Right kidney (tissue), 1 donor: ENCODE measurements at regions not wholly inside any gene's neighbourhood (a gene's known extent, or its start where the extent isn't known, plus 50 kb on each side); places are given as distances from the start of the nearest gene placed in this dataset.

ENCODE experiments used
- DNase-seq: peaks from one replicate; pipeline ENCODE4 v3.0.0-alpha.2; 2016

DNA sequence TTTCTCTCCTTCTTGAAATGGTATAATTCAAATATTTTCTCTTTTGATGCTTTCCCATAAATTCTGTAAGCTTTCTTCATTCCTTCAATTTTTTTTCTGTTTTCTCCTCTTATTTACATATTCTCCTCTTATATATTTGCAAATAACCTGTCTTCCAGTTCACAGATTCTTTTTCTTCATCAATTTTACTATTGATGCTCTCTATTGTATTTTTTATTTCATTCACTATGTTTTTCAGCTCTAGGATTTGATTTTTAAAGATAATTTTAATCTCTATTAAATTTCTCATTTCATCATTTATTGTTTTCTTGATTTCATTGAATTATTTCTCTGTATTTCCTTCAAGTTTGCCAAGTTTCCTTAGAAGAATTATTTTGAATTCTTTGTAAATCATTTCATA lies 54.0 kb upstream of the PRPS1L1 start:
- DNase-seq, result no peak

- no peak for DNase-seq
Measured at GRCh38 chr7:18082169-18082568, 54.5 kb upstream of the PRPS1L1 start.

DNA sequence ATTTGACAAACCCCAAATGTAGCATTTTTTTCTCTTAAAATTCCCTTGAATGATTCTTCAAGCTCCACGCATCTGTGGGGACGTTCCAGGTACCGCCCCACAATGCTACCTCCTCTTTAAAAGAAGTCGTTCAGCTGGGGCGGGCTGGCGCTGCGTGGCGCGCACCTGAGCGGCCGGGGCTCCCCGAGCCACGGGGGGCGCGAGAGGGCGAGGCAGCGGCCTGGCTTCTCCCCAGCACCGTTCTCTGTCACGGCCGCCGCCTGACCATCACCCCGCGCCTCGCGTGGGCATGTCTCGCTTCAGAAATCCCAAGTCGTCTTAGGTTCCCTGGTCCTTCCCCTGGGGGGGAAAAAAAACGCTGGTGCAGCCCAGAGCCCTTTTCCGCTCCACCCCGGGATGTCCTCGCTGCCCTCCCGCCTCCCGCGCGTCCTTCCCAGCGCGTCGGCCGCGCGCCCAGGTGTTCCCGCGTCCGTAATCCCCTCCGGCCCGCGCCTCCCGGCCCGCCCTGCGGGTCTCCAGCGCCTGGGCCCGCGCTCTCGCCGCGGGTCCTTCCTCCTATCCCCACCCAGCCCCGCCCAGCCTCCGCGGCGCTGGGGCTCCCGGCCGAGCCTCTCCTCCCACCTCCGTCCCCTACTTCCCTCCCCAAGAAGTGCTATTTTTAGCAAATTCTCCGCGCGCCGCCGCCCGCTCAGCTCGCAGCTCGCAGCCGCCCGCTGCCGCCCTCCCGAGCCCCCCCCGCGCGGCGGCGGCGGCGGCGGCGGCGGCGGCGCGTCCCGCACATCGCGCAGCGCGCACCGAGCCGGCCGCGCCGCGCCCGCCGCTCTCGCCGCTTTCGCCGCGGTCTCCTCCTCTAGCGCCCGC lies 58.7 kb upstream of the PRPS1L1 start:
- DNase-seq, result peak; percentile 78

- peak; percentile 80 for DNase-seq
Measured at GRCh38 chr7:18087026-18087686, 59.5 kb upstream of the PRPS1L1 start.

GRCh38 chr7:18087687-18088078 lies 60.0 kb upstream of the PRPS1L1 start:
- DNase-seq, result peak; percentile 33

- no peak for DNase-seq
Measured at GRCh38 chr7:18096087-18096486, 68.4 kb upstream of the PRPS1L1 start.

- DNase-seq, result no peak
Measured at GRCh38 chr7:18102576-18102975, 74.9 kb upstream of the PRPS1L1 start.

- DNase-seq, result no peak
Measured at GRCh38 chr7:18103436-18104218, 76.0 kb upstream of the PRPS1L1 start.

DNA sequence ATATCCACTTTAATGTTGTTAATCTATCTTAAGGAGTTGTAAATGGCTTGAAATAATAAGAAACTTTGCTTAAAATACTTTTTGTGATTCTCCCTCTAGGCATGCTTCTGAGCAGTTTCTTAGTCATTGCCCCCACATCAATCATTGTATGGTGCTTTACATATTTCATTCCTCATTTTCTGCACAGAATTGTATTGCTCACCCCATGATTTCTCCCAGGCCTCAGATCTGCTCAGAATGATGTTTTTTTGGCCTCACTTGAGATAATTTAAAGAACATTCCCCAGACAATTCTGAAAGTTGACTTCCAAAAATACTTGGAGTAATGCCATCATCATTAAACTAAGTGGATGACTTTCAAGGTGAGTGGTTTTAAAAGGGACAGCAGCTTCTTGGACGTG lies 82.1 kb upstream of the PRPS1L1 start:
- DNase-seq, result no peak

DNA sequence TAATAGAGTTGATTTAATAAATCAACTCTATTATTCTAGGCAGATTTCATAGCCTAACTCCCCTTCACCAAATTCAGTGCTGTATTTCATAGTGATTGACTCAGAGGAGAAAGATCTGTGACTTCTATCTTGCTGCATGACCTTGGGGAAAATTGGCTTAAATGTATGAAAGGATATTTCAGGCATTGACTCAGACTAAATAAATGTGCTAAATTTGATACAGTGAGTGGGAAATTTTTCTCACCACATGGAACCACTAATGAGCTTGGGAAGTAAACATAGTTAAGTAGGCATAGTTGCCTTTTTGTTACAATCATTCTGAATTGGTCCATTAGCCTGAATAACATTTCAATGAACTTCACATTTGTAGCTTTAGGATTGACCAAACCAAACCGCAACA lies 89.0 kb upstream of the PRPS1L1 start:
- DNase-seq, result no peak

- DNase-seq, result no peak
Measured at GRCh38 chr7:18117482-18117881, 89.8 kb upstream of the PRPS1L1 start.

GRCh38 chr7:18119985-18120384 lies 92.3 kb upstream of the PRPS1L1 start:
- DNase-seq, result no peak

DNA sequence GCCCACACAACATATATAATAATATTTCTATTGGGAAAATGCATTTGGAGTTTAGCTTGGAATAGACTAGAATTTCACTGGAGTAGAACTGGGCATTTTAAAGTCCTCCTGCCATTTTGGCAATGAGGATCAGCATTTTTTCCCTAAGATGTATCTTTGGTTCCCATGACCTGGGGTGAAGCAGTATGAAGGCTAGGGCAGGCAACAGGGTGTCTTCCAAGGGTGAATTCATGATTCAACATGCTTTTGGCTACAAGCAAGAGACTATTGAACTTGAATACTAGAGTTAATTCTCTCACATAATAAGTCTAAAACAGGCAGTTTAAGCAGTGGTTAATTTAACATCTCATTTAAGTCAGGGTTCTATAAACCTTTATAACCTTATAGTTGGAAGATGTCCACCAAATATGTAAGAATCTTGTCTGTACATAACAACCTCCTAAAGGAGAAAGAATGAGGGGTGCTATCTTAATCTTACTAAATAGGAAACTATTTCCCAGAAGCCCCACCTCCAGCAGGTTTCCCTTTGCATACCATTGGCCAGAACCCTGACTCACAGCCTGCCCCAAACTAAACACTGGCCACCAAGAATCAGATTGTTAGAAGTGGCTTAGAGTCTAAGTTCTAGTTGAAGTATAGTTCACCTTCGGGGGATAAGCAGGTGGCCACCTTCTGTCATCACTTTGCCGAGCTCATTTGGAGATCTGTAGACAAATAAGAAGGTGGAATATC lies 96.0 kb upstream of the PRPS1L1 start:
- DNase-seq, result no peak

DNA sequence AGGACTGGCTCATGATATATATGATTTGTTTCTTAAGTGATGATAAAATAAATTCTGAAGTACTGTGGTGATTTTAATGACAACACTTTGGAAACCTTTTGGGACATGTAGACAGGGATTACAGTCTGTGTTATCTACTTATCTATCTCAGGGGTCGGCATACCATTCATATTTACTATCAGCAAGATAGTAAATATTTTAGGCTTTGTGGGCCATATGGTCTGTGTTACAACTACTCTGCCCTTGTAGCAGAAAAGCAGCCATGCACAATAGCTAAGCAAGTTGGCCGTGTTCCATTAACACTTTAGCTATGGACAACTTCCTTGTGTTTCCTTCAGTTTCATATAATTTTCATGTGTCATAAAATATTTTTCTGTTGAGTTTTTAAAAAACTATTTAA lies 97.8 kb upstream of the PRPS1L1 start:
- peak; percentile 35 for DNase-seq

DNA sequence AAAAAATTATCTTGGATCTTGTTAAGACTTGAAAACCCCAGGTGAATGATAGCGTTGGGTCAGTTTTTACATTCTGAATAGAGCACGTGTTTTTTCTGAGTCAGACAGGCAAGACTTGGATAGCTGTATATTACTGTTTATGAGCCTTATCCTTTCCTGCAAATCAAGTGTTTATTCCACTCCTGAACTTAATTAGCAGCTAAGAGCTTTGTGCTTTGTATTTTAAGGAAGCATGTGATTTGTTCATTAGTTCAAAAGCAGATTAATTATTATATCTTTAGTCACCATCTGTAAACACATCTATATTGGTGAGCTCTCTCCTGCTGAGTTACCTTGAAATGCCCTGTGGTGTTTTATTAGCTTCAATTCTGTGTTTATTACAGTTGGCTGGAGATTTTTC lies 98.6 kb upstream of the PRPS1L1 start:
- DNase-seq, result no peak

- DNase-seq, result no peak
Measured at GRCh38 chr7:18128846-18129245, 101.2 kb upstream of the PRPS1L1 start.

DNA sequence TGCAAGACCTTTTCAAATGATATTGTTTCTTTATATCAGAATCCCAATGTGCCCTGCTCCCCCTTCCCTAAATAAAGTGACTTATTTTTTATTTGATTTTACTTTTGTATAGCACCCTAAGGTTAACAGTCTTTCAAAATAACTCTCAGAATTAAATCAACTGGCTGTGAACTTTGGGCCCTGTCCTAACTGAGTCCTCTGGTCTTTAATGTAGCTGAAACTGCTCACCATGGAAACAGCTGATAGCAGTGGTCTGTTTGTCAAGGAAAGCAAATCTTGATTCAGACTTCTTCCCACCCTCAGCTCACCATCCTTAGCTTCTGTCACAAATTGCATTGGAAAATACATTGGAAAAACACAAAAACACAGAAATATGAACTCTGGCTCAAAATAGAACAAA lies 105.2 kb upstream of the PRPS1L1 start:
- no peak for DNase-seq

- DNase-seq, result no peak
Measured at GRCh38 chr7:18133921-18134320, 106.3 kb upstream of the PRPS1L1 start.

DNA sequence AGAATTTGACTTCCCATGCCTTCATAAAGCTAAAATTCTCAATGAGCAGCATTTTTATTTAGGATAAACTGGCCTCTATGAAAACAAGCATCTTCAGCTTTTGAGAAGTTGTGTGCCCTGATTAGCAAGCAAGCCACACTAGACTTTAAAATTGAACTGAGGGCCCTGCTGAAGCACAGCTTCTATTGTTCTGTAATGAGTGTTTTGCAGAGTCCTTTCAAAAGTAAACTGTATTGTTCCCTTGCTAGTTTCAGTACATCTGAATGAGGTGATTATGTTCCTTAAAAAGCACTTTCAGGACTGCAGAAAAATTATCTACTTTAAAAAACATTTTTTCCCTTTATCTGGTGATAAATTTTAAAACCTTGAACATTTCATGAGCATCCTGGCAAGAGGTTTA lies 113.3 kb upstream of the PRPS1L1 start:
- no peak for DNase-seq

DNA sequence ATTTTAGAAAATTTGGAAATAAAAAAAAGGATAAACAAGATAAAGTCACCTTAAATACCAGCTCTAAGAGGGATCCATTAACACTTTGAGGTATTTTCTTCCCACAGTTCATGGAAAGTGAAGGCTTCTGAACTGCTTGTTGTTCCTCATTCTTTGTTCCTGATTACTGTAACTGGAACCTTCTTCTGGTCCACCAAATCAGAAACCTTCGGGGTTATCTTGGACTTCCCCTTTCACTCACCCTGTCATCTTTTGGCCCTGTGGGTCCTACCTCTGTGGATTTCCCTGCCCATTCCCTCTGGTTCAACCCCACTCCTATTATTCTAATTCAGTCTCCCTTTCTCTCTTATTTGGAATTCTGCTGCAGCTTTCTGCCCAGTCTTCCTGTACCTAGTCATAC lies 116.5 kb upstream of the PRPS1L1 start:
- DNase-seq, result no peak

DNA sequence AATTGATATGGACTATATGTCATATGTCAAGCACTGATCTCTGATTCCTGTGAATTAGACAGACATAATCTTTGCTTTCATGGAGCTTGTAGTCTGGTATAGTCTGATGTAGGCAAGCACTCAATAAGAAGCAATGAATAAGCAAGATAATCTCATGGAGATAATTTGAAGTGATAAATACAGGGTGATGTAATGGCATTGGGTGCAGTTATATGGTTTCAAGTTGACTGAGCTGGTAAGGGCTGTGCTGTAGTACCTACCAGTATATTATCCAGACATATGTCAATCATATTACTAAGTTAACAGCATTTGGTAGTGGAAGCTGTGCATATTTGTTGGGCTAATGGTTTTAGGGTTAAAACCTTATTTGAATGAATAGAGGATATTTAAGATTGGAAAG lies 117.5 kb upstream of the PRPS1L1 start:
- no peak for DNase-seq

DNA sequence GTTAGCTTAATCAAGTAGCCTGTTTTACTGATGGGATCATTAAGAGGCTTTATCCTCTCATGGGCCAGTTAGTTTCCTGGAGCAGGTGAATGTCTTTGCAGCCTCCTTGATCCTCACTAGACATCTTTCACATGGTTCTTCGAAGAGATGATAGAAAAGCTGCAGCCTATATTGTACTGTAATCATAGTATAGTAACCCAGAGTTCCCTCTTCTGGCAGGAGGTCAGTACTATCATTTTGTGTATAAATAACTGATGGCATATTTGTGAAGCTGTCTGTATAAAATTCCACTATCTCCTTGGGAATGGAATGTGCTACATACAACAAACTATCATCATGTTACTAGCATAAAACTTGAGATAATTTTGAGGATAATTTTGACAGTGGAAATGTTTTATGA lies 123.8 kb upstream of the PRPS1L1 start:
- DNase-seq, result no peak
